ENCODE measurements at regions not wholly inside any gene's neighbourhood (a gene's known extent, or its start where the extent isn't known, plus 50 kb on each side); places are given as distances from the start of the nearest gene placed in this dataset.

DNA sequence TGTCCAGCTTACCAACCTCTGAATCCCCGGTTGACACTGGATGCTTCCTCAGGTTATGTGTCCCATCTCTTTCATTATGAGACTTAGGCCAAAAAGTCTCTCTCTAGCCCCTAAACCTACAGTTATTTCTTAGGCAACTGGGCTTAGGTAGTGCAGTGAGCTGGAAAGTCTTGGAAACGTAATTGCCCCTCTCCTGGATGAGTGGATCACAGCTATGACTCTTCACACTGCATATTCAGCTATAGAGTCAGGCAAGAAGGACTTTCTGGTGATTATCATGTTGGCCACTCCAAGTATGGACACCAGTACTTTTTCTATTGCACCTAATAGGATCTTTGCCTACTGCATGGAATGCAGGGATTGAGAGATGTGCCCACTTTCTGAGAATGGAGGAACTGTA, 458.3 kb upstream of the CELF4 start:
- 71 to 80% methylated on average over 2 of the region's 2 CpGs for WGBS, 2 donors
- H3K36me3 ChIP-seq = no peaks in the 10 kb centered on the region
- H3K4me1 ChIP-seq = no peaks in the 10 kb centered on the region
- no peaks in the 10 kb centered on the region for H3K27me3 ChIP-seq
- H3K4me3 ChIP-seq = no peak overlapping the region
- TF ChIP-seq POLR2A (IDR thresholded peaks at IDR 0.05) = no peak
- TF ChIP-seq EP300 (IDR thresholded peaks at IDR 0.05) = no peak
- TF ChIP-seq, protein P1, sequence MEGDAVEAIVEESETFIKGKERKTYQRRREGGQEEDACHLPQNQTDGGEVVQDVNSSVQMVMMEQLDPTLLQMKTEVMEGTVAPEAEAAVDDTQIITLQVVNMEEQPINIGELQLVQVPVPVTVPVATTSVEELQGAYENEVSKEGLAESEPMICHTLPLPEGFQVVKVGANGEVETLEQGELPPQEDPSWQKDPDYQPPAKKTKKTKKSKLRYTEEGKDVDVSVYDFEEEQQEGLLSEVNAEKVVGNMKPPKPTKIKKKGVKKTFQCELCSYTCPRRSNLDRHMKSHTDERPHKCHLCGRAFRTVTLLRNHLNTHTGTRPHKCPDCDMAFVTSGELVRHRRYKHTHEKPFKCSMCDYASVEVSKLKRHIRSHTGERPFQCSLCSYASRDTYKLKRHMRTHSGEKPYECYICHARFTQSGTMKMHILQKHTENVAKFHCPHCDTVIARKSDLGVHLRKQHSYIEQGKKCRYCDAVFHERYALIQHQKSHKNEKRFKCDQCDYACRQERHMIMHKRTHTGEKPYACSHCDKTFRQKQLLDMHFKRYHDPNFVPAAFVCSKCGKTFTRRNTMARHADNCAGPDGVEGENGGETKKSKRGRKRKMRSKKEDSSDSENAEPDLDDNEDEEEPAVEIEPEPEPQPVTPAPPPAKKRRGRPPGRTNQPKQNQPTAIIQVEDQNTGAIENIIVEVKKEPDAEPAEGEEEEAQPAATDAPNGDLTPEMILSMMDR (IDR thresholded peaks at IDR 0.05) = no peak
- no peaks in the 10 kb centered on the region for H3K9me3 ChIP-seq
- no peak for DNase-seq (ENCODE audit: low spot score in 2 of 2)
- H3K27ac ChIP-seq = no peak overlapping the region

DNA sequence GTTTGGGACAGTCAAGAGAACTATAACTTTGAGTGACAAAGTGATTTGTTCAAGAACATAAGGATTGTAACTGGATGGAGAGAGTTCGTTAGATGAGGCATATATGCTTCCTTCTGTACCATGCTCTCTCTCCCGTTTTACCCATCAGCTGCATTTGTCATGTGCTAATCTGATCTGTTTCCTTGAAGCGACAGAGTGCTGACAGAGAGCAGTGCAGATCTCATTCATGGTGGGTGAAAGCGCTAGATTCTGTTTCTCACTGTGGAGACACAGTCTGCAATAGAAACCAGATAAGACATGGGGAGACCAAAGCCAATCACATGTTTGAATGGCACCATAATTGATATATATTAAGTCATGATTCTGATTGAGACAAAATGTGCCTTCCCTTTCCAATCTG, 456.6 kb upstream of the CELF4 start:
- TF ChIP-seq, protein P1 (IDR thresholded peaks at IDR 0.05) = no peak
- Histone ChIP-seq H3K36me3 (no peaks in the 10 kb centered on the region), H3K27ac (no peak overlapping the region), H3K4me3 (no peak overlapping the region), H3K4me1 (no peaks in the 10 kb centered on the region), H3K9me3 (no peaks in the 10 kb centered on the region), H3K27me3 (no peaks in the 10 kb centered on the region)
- DNase-seq (ENCODE audit: low spot score in 2 of 2) = no peak
- WGBS, 2 donors = 49 to 79% methylated on average over 4 of the region's 4 CpGs

DNA sequence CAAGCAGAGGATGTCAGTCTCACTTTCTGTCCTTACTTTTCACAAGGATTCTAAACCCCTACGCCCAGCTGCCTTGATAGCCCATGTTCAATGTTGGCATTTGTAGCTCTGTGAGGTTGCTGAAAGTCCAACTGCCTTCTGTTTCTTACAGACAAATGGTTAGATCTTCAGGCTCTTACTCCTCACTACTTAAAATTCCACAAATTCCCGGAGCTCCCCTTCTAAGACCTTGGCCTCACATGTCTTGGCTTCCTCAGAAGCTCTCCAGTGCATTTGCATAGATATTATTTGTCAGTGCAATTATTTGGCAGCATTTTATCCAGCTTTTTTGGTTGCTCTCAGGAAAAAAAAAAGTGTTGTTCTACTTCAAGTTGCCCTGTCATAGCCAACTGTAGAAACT, 453.7 kb upstream of the CELF4 start:
- TF ChIP-seq POLR2A (IDR thresholded peaks at IDR 0.05) = no peak
- TF ChIP-seq, protein P1 (IDR thresholded peaks at IDR 0.05) = no peak
- Histone ChIP-seq H3K36me3 (no peaks in the 10 kb centered on the region), H3K9me3 (peaks cover 0 to 3% (median 0%) of the 10 kb centered on the region in 4 donors), H3K27ac (no peak overlapping the region), H3K27me3 (no peaks in the 10 kb centered on the region), H3K4me1 (no peaks in the 10 kb centered on the region), H3K4me3 (no peak overlapping the region)
- no peak for DNase-seq (ENCODE audit: low spot score in 2 of 2)
- WGBS, 2 donors = 47 to 66% methylated on average over 2 of the region's 2 CpGs

DNA sequence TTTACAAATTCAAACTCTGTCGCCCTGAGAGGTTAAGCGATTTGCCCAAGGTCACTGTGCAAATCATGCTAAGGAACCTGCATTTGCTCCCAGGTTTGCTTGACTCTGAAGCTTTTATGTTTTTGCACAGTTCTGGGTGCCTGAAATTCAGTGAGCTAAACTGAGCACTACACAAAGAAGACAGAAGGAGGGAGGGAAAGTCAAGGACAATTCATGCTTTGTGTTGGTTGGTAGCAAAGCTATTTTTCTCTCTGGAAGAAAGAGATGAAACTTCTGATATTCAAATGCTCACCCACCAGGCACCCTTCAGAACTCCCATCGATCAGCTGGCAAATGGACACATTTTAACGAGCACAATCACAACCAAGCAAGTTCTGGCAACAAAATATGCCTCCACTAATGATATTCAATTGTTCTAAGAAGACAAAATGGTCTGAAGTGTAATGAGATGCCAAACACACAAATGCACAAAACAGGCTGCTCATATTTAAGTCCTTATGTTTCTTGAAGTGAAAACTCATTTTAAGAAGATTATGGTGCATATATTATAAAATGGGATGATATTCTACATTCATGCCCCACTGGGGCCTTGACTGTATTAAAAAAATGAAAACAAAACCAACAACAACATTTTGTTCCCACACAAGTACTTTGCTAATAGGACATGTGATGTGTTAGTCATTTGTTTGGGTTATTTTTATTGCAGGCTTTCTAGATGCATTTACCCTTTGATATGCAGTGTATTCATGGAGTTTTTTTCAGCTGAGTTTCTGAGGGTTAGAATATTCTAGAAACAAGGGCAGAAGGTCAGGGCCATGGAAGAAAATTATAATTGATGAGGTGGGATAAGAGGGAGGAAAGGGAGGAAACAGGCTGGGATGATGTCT, 445.6 kb upstream of the CELF4 start:
- Histone ChIP-seq H3K4me3 (no peak overlapping the region), H3K27me3 (no peaks in the 10 kb centered on the region), H3K9me3 (peaks cover 0 to 3% (median 0%) of the 10 kb centered on the region in 4 donors), H3K27ac (no peak overlapping the region), H3K4me1 (no peaks in the 10 kb centered on the region), H3K36me3 (no peaks in the 10 kb centered on the region)
- DNase-seq (ENCODE audit: low spot score in 2 of 2) = no peak
- 57 to 60% methylated on average over 4 of the region's 4 CpGs for WGBS, 2 donors
- no peak for TF ChIP-seq POLR2A (IDR thresholded peaks at IDR 0.05)
- TF ChIP-seq, protein P1 (IDR thresholded peaks at IDR 0.05) = no peak
- TF ChIP-seq EP300 (IDR thresholded peaks at IDR 0.05) = no peak

DNA sequence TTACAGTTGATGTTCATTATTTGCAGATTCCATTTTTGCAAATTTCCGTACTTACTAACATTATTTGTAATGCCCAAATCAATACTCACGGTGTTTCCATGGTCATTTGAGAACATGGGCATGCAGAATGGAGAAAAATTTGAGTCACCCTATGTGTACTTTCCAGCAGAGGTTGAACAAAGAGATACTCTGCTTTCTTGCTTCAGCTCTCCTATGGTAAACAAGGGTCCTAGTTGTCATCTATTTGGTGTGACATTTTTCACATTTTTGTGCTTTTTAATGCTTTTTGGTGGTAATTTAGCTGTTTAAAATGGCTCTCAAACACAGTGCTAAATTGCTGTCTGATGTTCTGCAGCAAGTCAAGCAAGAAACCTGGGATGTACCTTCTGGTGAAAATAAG, 444.4 kb upstream of the CELF4 start:
- no peaks in the 10 kb centered on the region for H3K36me3 ChIP-seq
- no peaks in the 10 kb centered on the region for H3K4me1 ChIP-seq
- TF ChIP-seq EP300 (IDR thresholded peaks at IDR 0.05) (no peak), POLR2A (IDR thresholded peaks at IDR 0.05) (no peak)
- TF ChIP-seq, protein P1 (IDR thresholded peaks at IDR 0.05) = no peak
- H3K27me3 ChIP-seq = no peaks in the 10 kb centered on the region
- DNase-seq (ENCODE audit: low spot score in 2 of 2) = no peak
- H3K27ac ChIP-seq = no peak overlapping the region
- no peaks in the 10 kb centered on the region for H3K9me3 ChIP-seq
- WGBS, 2 donors = 52 to 72% methylated on average over 2 of the region's 2 CpGs
- no peak overlapping the region for H3K4me3 ChIP-seq
